Activated naive CD4-positive, alpha-beta T cell treated with anti-CD3 and anti-CD28 coated beads, Interleukin-2, amount 50 U/mL, for 24 hours (primary cell): ENCODE measurements at regions not wholly inside any gene's neighbourhood (a gene's known extent, or its start where the extent isn't known, plus 50 kb on each side); places are given as distances from the start of the nearest gene placed in this dataset.
A peak's percentile ranks its signal among the peaks of the same experiment; 100 is the strongest.

Experiments
- H3K27ac Mint-ChIP-seq: one replicate; pipeline ENCODE4 v1.8.0; 2021; ENCODE audit warnings: mild to moderate bottlenecking, mixed read lengths
- H3K27me3 Mint-ChIP-seq: one replicate; pipeline ENCODE4 v1.8.0; 2021; ENCODE audit warnings: mixed read lengths
- H3K36me3 Mint-ChIP-seq: one replicate; pipeline ENCODE4 v1.8.0; 2021; ENCODE audit warnings: mixed read lengths
- H3K4me1 Mint-ChIP-seq: one replicate; pipeline ENCODE4 v1.8.0; 2021; ENCODE audit warnings: mixed read lengths
- H3K4me3 Mint-ChIP-seq: one replicate; pipeline ENCODE4 v1.8.0; 2021; ENCODE audit warnings: mild to moderate bottlenecking, mixed read lengths
- H3K9me3 Mint-ChIP-seq: one replicate; pipeline ENCODE4 v1.8.0; 2021; ENCODE audit warnings: mixed read lengths

- no peak overlapping the region for H3K4me3 Mint-ChIP-seq
- H3K27me3 Mint-ChIP-seq = no peaks in the 10 kb centered on the region
- H3K4me1 Mint-ChIP-seq = peaks cover 12% of the 10 kb centered on the region
- H3K9me3 Mint-ChIP-seq = no peaks in the 10 kb centered on the region
- H3K27ac Mint-ChIP-seq = no peak overlapping the region
- H3K36me3 Mint-ChIP-seq = no peaks in the 10 kb centered on the region
These were observed 143.9 kb downstream of the BCOR start for GRCh38 chrX:39953879-39954278.

- Mint-ChIP-seq H3K4me3 (no peak overlapping the region), H3K9me3 (no peaks in the 10 kb centered on the region), H3K4me1 (peaks cover 12% of the 10 kb centered on the region), H3K36me3 (no peaks in the 10 kb centered on the region), H3K27ac (no peak overlapping the region), H3K27me3 (no peaks in the 10 kb centered on the region)
These were observed 142.9 kb downstream of the BCOR start for GRCh38 chrX:39954851-39955250.

DNA sequence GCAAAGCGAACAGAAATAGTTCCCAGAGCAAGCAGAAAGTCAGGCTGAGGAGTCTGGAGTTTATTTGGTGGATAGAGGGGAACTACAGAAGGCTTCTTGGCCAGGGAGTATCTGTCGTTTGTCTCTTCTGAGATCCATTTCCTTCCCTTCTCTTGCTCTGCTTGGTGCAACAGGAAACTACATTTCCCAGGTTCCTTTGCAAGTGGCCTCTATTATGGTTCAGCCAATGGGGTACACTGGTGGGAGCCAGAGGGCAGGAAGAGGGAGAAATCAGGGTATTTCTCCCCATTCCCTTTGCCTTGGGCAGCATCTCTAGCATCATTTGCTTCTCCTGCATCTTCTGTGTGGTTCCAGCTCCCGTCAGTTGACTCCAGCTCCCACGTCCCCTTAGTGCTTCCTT, 142.1 kb downstream of the BCOR start:
- peaks cover 12% of the 10 kb centered on the region for H3K4me1 Mint-ChIP-seq
- no peak overlapping the region for H3K4me3 Mint-ChIP-seq
- no peak overlapping the region for H3K27ac Mint-ChIP-seq
- no peaks in the 10 kb centered on the region for H3K27me3 Mint-ChIP-seq
- H3K9me3 Mint-ChIP-seq = no peaks in the 10 kb centered on the region
- no peaks in the 10 kb centered on the region for H3K36me3 Mint-ChIP-seq

GRCh38 chrX:39956803-39957394, 140.9 kb downstream of the BCOR start:
- H3K4me1 Mint-ChIP-seq = peaks cover 12% of the 10 kb centered on the region
- no peaks in the 10 kb centered on the region for H3K9me3 Mint-ChIP-seq
- H3K27ac Mint-ChIP-seq = peak overlapping the region; percentile 62
- H3K27me3 Mint-ChIP-seq = no peaks in the 10 kb centered on the region
- H3K4me3 Mint-ChIP-seq = no peak overlapping the region
- no peaks in the 10 kb centered on the region for H3K36me3 Mint-ChIP-seq

- H3K36me3 Mint-ChIP-seq = no peaks in the 10 kb centered on the region
- H3K27ac Mint-ChIP-seq = no peak overlapping the region
- no peaks in the 10 kb centered on the region for H3K9me3 Mint-ChIP-seq
- no peak overlapping the region for H3K4me3 Mint-ChIP-seq
- peaks cover 12% of the 10 kb centered on the region for H3K4me1 Mint-ChIP-seq
- H3K27me3 Mint-ChIP-seq = no peaks in the 10 kb centered on the region
These were observed 139.8 kb downstream of the BCOR start for GRCh38 chrX:39957816-39958566.

GRCh38 chrX:39958850-39959249, 138.9 kb downstream of the BCOR start:
- no peak overlapping the region for H3K4me3 Mint-ChIP-seq
- H3K27ac Mint-ChIP-seq = no peak overlapping the region
- H3K9me3 Mint-ChIP-seq = no peaks in the 10 kb centered on the region
- peaks cover 12% of the 10 kb centered on the region for H3K4me1 Mint-ChIP-seq
- no peaks in the 10 kb centered on the region for H3K36me3 Mint-ChIP-seq
- no peaks in the 10 kb centered on the region for H3K27me3 Mint-ChIP-seq

GRCh38 chrX:39960219-39960618, 137.5 kb downstream of the BCOR start:
- H3K4me3 Mint-ChIP-seq = no peak overlapping the region
- peaks cover 9% of the 10 kb centered on the region for H3K4me1 Mint-ChIP-seq
- no peak overlapping the region for H3K27ac Mint-ChIP-seq
- H3K9me3 Mint-ChIP-seq = no peaks in the 10 kb centered on the region
- H3K36me3 Mint-ChIP-seq = no peaks in the 10 kb centered on the region
- no peaks in the 10 kb centered on the region for H3K27me3 Mint-ChIP-seq

- Mint-ChIP-seq H3K36me3 (no peaks in the 10 kb centered on the region), H3K4me3 (no peak overlapping the region), H3K4me1 (no peaks in the 10 kb centered on the region), H3K9me3 (no peaks in the 10 kb centered on the region), H3K27me3 (no peaks in the 10 kb centered on the region), H3K27ac (no peak overlapping the region)
These were observed 136.3 kb downstream of the BCOR start for GRCh38 chrX:39961441-39961840.

DNA sequence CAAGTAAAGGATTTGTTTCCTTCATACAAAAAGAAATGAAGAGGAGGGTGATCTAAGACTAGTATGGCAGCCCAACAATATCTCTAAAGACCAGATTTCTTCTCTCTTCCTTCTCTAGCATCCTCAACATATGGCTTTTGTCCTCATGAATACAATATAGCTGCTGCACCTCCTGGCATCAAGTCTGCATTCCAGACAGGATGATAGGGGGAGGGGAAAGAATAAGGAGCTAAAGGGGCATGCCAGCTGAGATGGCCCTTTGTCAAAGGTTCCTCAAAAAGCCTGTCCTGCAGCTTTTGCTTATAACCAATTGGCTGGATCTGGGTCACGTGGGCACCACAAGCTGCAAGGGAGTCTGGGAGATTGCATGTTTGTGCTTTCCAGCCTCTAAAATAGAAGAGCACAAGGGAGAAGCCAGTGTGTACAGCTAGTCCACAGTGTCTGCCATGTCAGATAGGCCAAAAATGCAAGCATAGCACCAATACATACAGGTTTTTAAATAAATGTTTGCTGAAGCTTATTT, 132.6 kb downstream of the BCOR start:
- H3K4me3 Mint-ChIP-seq = no peak overlapping the region
- H3K9me3 Mint-ChIP-seq = no peaks in the 10 kb centered on the region
- no peaks in the 10 kb centered on the region for H3K36me3 Mint-ChIP-seq
- H3K27ac Mint-ChIP-seq = no peak overlapping the region
- no peaks in the 10 kb centered on the region for H3K27me3 Mint-ChIP-seq
- peaks cover 5% of the 10 kb centered on the region for H3K4me1 Mint-ChIP-seq

GRCh38 chrX:39966176-39966575, 131.6 kb downstream of the BCOR start:
- H3K9me3 Mint-ChIP-seq = no peaks in the 10 kb centered on the region
- no peaks in the 10 kb centered on the region for H3K27me3 Mint-ChIP-seq
- peaks cover 9% of the 10 kb centered on the region for H3K4me1 Mint-ChIP-seq
- H3K4me3 Mint-ChIP-seq = no peak overlapping the region
- no peak overlapping the region for H3K27ac Mint-ChIP-seq
- no peaks in the 10 kb centered on the region for H3K36me3 Mint-ChIP-seq

DNA sequence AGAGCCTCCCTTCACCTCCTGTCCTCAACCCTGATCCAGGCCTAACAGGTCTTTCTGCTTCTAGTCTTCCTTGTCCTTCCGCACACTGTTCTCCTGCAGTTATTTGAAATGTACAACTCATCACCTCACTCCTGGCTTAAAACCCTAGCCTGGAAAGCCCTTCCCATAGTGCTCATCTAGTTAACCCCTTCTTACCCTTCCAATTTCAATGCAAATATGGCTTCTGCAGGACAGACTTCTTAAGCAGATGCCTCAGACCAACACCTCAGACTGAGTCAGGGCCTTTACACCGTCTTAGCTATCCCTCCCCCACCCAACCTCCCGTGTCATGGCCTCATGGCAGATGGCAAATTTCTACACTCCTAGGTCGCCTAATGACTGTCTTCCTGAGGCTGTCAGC, 130.4 kb downstream of the BCOR start:
- Mint-ChIP-seq H3K9me3 (no peaks in the 10 kb centered on the region), H3K27me3 (no peaks in the 10 kb centered on the region), H3K4me1 (peaks cover 9% of the 10 kb centered on the region), H3K4me3 (no peak overlapping the region), H3K36me3 (no peaks in the 10 kb centered on the region), H3K27ac (no peak overlapping the region)

- Mint-ChIP-seq H3K27me3 (no peaks in the 10 kb centered on the region), H3K4me1 (peaks cover 9% of the 10 kb centered on the region), H3K4me3 (peak overlapping the region; percentile 30), H3K36me3 (no peaks in the 10 kb centered on the region), H3K9me3 (no peaks in the 10 kb centered on the region), H3K27ac (no peak overlapping the region)
These were observed 128.5 kb downstream of the BCOR start for GRCh38 chrX:39969099-39969818.

DNA sequence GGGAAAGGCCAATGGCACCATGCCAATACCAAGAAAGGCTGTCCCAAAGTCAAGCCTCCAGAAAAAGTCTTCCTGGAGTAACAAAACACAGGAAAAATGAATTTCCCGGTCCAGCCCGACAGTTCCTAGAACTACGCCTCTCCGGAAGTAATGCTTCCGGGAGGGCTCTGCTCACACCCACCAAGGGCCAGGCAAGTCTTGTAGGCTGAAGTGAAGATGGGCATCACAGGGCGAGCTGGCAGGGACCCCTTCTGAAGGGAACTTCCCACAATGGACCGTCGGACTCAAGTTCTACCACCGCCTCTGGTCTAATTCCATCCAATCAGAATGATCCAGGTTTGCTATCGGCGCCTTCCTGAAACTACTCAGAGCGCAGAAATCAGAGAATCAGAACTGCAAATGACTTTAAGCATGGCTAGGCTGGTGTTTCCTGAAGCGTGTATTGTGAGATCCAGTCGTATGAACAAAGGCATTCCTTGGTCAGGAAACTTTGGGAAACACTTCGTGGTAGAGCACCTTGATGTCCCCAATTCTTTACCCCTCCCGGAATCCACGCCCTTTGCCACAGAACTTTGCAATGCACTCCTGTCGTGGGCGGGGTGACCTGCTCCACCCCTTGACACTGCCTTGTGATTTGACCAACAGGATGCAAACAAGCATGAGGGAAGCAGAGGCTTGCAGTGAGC, 127.8 kb downstream of the BCOR start:
- H3K4me1 Mint-ChIP-seq = peaks cover 9% of the 10 kb centered on the region
- no peaks in the 10 kb centered on the region for H3K36me3 Mint-ChIP-seq
- H3K9me3 Mint-ChIP-seq = no peaks in the 10 kb centered on the region
- H3K4me3 Mint-ChIP-seq = no peak overlapping the region
- H3K27ac Mint-ChIP-seq = no peak overlapping the region
- H3K27me3 Mint-ChIP-seq = no peaks in the 10 kb centered on the region

- H3K36me3 Mint-ChIP-seq = no peaks in the 10 kb centered on the region
- H3K27me3 Mint-ChIP-seq = no peaks in the 10 kb centered on the region
- no peak overlapping the region for H3K4me3 Mint-ChIP-seq
- no peaks in the 10 kb centered on the region for H3K9me3 Mint-ChIP-seq
- H3K27ac Mint-ChIP-seq = no peak overlapping the region
- H3K4me1 Mint-ChIP-seq = peaks cover 9% of the 10 kb centered on the region
These were observed 126.0 kb downstream of the BCOR start for GRCh38 chrX:39971760-39972159.

- Mint-ChIP-seq H3K4me1 (peaks cover 6% of the 10 kb centered on the region), H3K27me3 (no peaks in the 10 kb centered on the region), H3K27ac (no peak overlapping the region), H3K9me3 (no peaks in the 10 kb centered on the region), H3K36me3 (no peaks in the 10 kb centered on the region), H3K4me3 (no peak overlapping the region)
These were observed 125.4 kb downstream of the BCOR start for GRCh38 chrX:39972340-39972739.
